Spleen (tissue), 11 donors: ENCODE measurements at regions not wholly inside any gene's neighbourhood (a gene's known extent, or its start where the extent isn't known, plus 50 kb on each side); places are given as distances from the start of the nearest gene placed in this dataset.

ENCODE experiments used
- DNase-seq: peaks from one replicate; pipeline ENCODE4 v3.0.0-alpha.2; 2020
- H3K27ac ChIP-seq, 8 donors: fragments of 200-600 bp; sonication (generic) in 7 of 8; 1 replicate in 4 of 8; 2 replicates in 4 of 8; pipeline versions ENCODE4 v1.5.0 to v1.8.0; 2016 to 2021; ENCODE audit warnings: inconsistent platforms in 4 of 8, mild to moderate bottlenecking in 4 of 8, moderate library complexity in 1 of 8
- H3K27me3 ChIP-seq, 7 donors: fragments of 200-600 bp; sonication (generic) in 6 of 7; replicated peaks in 1 of 7; 1 replicate in 4 of 7; 2 replicates in 3 of 7; pipeline versions ENCODE4 v1.5.0 to v1.8.0; 2016 to 2021; ENCODE audit warnings: inconsistent platforms in 3 of 7, mild to moderate bottlenecking in 1 of 7
- H3K36me3 ChIP-seq, 6 donors: fragments of 200-600 bp; sonication (generic) in 5 of 6; 1 replicate in 4 of 6; 2 replicates in 2 of 6; pipeline versions ENCODE4 v1.5.0 to v1.8.0; 2016 to 2021; ENCODE audit warnings: inconsistent platforms in 2 of 6
- H3K4me1 ChIP-seq, 6 donors: fragments of 200-600 bp; sonication (generic) in 5 of 6; 1 replicate in 3 of 6; 2 replicates in 3 of 6; pipeline versions ENCODE4 v1.5.0 to v1.8.0; 2016 to 2021; ENCODE audit warnings: inconsistent platforms in 3 of 6
- H3K4me3 ChIP-seq, 8 donors: fragments of 200-600 bp; sonication (generic) in 7 of 8; 1 replicate in 4 of 8; 2 replicates in 4 of 8; pipeline versions ENCODE4 v1.5.0 to v1.8.0; 2016 to 2021; ENCODE audit warnings: inconsistent platforms in 4 of 8, mild to moderate bottlenecking in 4 of 8, moderate library complexity in 2 of 8
- H3K9me3 ChIP-seq, 8 donors: fragments of 200-600 bp; sonication (generic) in 7 of 8; 1 replicate in 4 of 8; 2 replicates in 4 of 8; pipeline versions ENCODE4 v1.5.0 to v1.8.0; 2016 to 2021; ENCODE audit warnings: inconsistent platforms in 4 of 8
- CTCF ChIP-seq, 11 experiments: fragments of 200-600 bp in 7 of 11; fragments of 450-650 bp in 4 of 11; sonication (generic) in 4 of 11; IDR thresholded peaks in 8 of 11; conservative IDR thresholded peaks in 3 of 11; 1 replicate in 7 of 11; 2 replicates in 4 of 11; pipeline versions ENCODE4 v1.4.0 to v1.8.0; 2016 to 2021; ENCODE audit warnings: antibody characterized with exemption in 11 of 11, inconsistent platforms in 4 of 11, mild to moderate bottlenecking in 1 of 11
- POLR2A ChIP-seq, 3 donors: fragments of 450-650 bp; IDR thresholded peaks; one replicate each; pipeline ENCODE4 v1.5.1; 2017; ENCODE audit warnings: antibody characterized with exemption in 3 of 3, mild to moderate bottlenecking in 1 of 3
- POLR2AphosphoS5 ChIP-seq, 3 donors: sonication (generic); formaldehyde crosslinking; IDR thresholded peaks; one replicate each; pipeline ENCODE4 v1.5.1; 2017; ENCODE audit warnings: antibody characterized with exemption in 3 of 3
- WGBS, 5 donors: extraction: QIAGEN DNeasy Blood & Tissue Kit in 3 of 5; methylation state at CpG; one replicate each; pipeline versions ENCODE4 v1.1.5 to v1.1.7; 2013 to 2018; 5-methylcytosine and 5-hydroxymethylcytosine counted together
- intact Hi-C: fragments of 100-400 bp; cut with DNase I; formaldehyde crosslinking; loops from one replicate; pipeline ENCODE4 v1.15.0; 2023; ENCODE audit warnings: low total_unique reads
- donor health status: healthy with polysubstance abuse.
- donor health status: DM: no; HTN: no; CAD: no; lungs with moderate emphysema.
- donor health status: DM: no; HTN: no; CAD: no.
- donor health status: Bipolar disorder and iron deficiency.
- donor health status: healthy.
- donor health status: DM: no; HTN: no; CAD: no.
- donor health status: DM: yes; HTN: yes; CAD: no.

DNA sequence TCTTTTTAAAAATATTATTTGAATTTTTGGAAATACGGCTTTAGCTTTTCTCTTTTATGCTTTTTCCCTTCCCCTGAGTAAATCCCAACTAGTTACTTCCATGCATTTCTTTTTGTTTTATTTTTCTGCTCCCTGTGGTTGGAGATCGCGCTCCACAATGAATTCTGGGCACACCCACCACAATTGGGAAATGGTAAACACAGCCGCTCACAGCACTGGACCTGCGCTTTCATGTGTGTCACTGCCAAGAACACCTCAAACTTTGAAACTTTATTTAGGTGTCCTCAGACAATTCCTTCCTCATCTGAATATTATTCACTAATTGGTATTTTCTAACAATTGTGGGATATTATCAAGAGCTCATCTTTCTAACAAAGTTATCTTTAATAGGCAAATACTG, 82.8 kb upstream of the TMEM18 start:
- 80 to 93% (median 89%) methylated on average over 5 of the region's 5 CpGs for WGBS, 5 donors
- intact Hi-C loops, result no loop called here
- TF ChIP-seq POLR2AphosphoS5 (IDR thresholded peaks at IDR 0.05) (no peak), CTCF (IDR thresholded peaks at IDR 0.05 in 8 of 11, conservative IDR thresholded peaks at IDR 0.05 in 3 of 11) (no peak), POLR2A (IDR thresholded peaks at IDR 0.05) (no peak)

GRCh38 chr2:758073-758820, 81.0 kb upstream of the TMEM18 start:
- no peaks in the 10 kb centered on the region for H3K4me1 ChIP-seq
- no peaks in the 10 kb centered on the region for H3K36me3 ChIP-seq
- H3K9me3 ChIP-seq, result peaks cover 0 to 10% (median 0%) of the 10 kb centered on the region in 8 donors
- no peak for DNase-seq
- H3K27ac ChIP-seq, result no peak overlapping the region
- WGBS, 5 donors, result 63 to 72% (median 71%) methylated on average over 12 to 13 of the region's 13 CpGs
- no peak overlapping the region for H3K4me3 ChIP-seq
- intact Hi-C loops, result no loop called here
- TF ChIP-seq POLR2A (IDR thresholded peaks at IDR 0.05), result no peak
- TF ChIP-seq POLR2AphosphoS5 (IDR thresholded peaks at IDR 0.05), result no peak
- no peak for TF ChIP-seq CTCF (IDR thresholded peaks at IDR 0.05 in 8 of 11, conservative IDR thresholded peaks at IDR 0.05 in 3 of 11)
- H3K27me3 ChIP-seq, result peaks cover 0 to 13% (median 0%) of the 10 kb centered on the region in 7 donors

More for the DNA sequence above, 82.8 kb upstream of the TMEM18 start:
- H3K36me3 ChIP-seq, result no peaks in the 10 kb centered on the region
- peaks cover 0 to 10% (median 0%) of the 10 kb centered on the region in 8 donors for H3K9me3 ChIP-seq
- H3K27me3 ChIP-seq, result peaks cover 0 to 10% (median 0%) of the 10 kb centered on the region in 7 donors
- no peak overlapping the region for H3K4me3 ChIP-seq
- no peak overlapping the region for H3K27ac ChIP-seq
- DNase-seq, result no peak
- no peaks in the 10 kb centered on the region for H3K4me1 ChIP-seq

DNA sequence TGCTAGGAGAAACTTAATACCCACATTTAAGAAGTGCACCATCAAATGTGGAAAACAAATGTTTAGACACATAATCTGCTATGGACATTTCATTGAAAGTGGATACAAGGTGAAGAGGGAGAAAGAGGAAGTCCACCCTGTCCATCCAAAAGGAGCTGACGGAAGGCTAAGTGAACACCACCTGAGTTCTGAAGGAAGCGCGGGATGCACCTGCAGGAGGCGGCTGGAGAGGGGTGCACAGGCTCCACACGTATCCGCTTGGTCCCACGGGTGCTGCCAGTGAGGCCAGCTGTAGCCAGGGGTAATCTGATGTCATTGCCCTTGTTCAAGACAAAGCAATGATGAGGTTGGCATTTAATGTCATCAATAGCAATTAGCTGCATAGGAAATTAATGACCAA, 75.9 kb upstream of the TMEM18 start:
- TF ChIP-seq CTCF (IDR thresholded peaks at IDR 0.05 in 8 of 11, conservative IDR thresholded peaks at IDR 0.05 in 3 of 11) (no peak), POLR2AphosphoS5 (IDR thresholded peaks at IDR 0.05) (no peak), POLR2A (IDR thresholded peaks at IDR 0.05) (no peak)
- H3K36me3 ChIP-seq, result no peaks in the 10 kb centered on the region
- no peak overlapping the region for H3K27ac ChIP-seq
- no peak overlapping the region for H3K4me3 ChIP-seq
- no peak for DNase-seq
- WGBS, 5 donors, result 88 to 93% (median 89%) methylated on average over 7 of the region's 7 CpGs
- H3K4me1 ChIP-seq, result no peaks in the 10 kb centered on the region
- peaks cover 0 to 10% (median 0%) of the 10 kb centered on the region in 8 donors for H3K9me3 ChIP-seq
- intact Hi-C loops, result no loop called here
- H3K27me3 ChIP-seq, result peaks cover 0 to 25% (median 0%) of the 10 kb centered on the region in 7 donors

- TF ChIP-seq CTCF (IDR thresholded peaks at IDR 0.05 in 8 of 11, conservative IDR thresholded peaks at IDR 0.05 in 3 of 11) (no peak), POLR2AphosphoS5 (IDR thresholded peaks at IDR 0.05) (no peak)
- DNase-seq, result no peak
- WGBS, 5 donors, result 77 to 88% (median 81%) methylated on average over 10 of the region's 10 CpGs
Measured at GRCh38 chr2:751474-751873, 74.3 kb upstream of the TMEM18 start.

More at GRCh38 chr2:751474-751873, 74.3 kb upstream of the TMEM18 start:
- Histone ChIP-seq H3K27ac (no peak overlapping the region), H3K36me3 (no peaks in the 10 kb centered on the region), H3K4me3 (no peak overlapping the region), H3K27me3 (peaks cover 0 to 25% (median 0%) of the 10 kb centered on the region in 7 donors), H3K4me1 (no peaks in the 10 kb centered on the region), H3K9me3 (no peaks in the 10 kb centered on the region)
- intact Hi-C loops, result no loop called here
